DMS153 treated with DMSO at 0.1 percent for 48 hours (cell line): ENCODE measurements at regions not wholly inside any gene's neighbourhood (a gene's known extent, or its start where the extent isn't known, plus 50 kb on each side); places are given as distances from the start of the nearest gene placed in this dataset.
A peak's percentile ranks its signal among the peaks of the same experiment; 100 is the strongest.

ENCODE experiments used
- DNase-seq: peaks from one replicate; lab custom pipeline; 2025; ENCODE audit not compliant: unreplicated experiment; lab: John Stamatoyannopoulos, UW

DNA sequence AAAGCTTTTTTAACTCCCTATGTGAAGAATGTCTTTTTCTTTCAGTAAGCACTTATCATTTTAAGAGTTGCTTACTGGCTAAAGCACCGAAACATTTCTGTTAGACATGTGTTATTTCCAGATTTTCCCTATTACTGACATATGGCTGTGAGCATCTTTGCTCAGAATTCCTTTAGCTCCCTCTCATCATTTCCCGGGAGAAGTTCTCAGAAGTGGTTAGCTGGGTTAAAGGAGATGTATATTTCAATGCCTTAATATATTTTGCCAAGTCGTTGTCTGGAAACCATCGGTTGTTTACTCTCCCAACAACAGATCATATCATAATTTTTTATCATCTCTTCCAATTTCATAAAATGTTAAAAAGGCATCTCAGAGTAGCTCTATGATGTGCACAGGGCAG lies 396.5 kb downstream of the OCA2 start:
- no peak for DNase-seq

DNA sequence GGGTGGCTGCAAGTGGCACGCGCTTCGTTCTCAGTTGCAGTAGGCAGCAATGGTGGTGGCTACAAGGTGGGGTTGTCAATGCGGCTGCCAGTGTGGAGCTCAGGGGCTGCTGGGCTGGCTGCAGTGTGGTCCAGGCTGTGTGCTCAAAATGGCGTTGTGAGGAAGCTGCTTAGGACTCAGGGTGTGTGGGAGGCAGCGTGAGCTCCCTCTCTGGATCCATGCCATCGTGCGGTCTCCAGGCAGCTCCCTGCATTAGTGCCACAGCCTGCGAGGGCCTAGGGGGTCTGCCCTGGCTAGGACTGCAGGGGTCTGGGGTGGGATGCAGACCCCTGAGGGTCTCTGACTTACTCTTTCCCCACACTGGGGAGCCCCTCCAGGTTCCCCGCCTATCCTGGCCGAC lies 397.2 kb downstream of the OCA2 start:
- DNase-seq: no peak

GRCh38 chr15:27701014-27701413 lies 398.1 kb downstream of the OCA2 start:
- no peak for DNase-seq

DNA sequence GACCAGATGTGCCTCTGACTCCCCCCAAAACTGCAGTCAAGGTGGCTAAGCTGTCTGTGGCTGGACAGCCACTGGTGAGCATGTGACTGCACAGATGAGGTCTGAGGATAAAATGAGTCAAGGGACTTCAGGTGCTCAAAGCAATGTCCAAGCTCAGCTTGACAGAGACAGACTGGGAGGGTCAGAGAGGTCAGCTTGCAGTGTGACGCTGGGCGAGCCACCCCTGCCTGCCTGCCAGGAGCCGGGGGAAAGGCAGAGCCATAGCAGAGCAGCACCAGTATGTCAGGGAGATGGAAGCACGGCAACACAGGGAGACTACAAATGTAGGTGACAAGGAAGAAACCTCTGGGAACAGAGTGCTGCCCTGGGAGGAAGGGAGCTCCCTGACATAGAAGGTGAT lies 399.4 kb downstream of the OCA2 start:
- DNase-seq: no peak

DNA sequence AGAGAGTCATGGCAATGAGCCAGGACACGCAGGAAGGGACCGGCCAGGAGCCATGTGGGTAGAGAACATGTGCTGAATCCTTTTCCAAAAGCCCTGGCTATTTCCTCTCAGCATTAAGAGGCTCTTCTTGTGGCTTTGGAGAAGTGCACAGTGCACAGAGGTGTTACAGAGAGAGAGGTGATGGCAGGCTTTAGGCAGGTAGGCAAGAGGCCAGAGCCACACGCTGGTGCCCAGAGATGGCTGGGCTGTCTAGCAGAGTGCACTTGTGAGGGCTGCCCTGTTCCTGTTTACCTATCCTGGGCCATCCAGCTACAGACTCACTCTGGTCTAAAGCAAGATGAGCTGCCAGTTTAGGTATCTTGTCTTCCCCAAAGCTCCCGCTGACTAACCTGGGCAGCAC lies 402.6 kb downstream of the OCA2 start:
- no peak for DNase-seq

DNA sequence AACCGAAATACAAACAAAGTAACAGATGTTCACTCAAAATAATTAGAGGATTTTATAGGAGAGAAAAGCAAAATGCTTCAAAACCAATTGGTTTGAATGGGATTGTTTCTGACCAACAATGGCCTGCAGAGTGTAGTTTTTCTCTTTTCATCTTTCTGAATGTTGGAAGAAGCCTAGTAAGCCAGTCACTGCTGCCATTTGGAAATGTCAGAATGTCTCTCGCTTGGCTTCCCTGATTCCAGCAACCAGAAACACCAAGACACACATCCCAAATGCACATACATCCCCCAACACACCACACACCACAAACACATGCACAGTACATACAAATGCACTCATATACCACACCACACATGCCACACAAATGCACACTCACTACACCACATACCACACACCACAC lies 403.4 kb downstream of the OCA2 start:
- DNase-seq: no peak

DNA sequence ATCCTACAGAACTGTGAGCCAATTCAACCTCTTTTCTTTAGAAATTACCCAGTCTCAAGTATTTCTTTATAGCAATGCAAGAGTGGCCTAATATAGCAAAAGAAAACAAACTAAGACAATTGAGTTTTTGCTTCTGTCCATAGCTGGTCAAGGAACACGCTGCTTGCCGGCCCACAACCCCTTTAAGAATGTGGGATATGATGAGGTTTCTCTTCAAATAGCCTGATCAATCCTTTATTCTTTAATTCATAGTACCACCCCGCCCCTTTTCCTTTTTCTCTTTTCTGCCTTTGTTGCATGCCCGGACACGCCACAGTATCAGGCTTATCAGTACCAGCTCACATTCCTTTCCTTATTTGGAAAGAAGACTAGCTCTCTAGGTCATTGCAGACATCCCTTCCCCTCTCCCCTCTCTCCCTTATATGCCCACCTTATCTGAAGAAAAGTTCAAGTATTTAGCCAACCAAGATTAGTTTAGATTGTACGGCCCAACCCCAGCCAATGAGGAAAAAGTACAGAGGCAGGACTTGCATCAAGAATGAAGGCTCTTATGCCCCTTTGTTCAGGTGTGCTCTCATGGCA lies 404.5 kb downstream of the OCA2 start:
- no peak for DNase-seq

GRCh38 chr15:27693280-27693679 lies 405.8 kb downstream of the OCA2 start:
- DNase-seq: no peak

GRCh38 chr15:27692438-27692837 lies 406.7 kb downstream of the OCA2 start:
- no peak for DNase-seq

DNA sequence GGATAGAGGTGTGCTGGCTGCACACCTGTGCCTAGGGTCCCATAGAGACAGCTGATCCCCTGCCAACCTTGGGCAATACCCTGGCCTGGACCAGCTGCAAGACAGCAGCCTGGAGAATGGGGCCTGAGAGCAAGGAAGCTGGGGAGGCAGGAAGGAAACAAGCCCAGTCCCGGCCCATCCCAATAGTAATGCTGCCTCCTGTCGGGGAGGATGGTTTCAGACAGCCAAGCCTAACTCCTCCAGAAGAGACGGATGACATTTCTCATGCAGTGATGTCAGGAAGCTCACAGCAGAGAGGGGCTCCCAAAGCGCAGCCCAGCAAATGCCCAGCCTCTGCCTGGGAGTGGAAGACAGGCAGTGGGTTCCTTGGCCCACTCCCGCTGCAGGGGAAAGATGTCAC lies 408.8 kb downstream of the OCA2 start:
- DNase-seq: no peak

- no peak for DNase-seq
These were observed 412.1 kb downstream of the OCA2 start for GRCh38 chr15:27686971-27687370.

DNA sequence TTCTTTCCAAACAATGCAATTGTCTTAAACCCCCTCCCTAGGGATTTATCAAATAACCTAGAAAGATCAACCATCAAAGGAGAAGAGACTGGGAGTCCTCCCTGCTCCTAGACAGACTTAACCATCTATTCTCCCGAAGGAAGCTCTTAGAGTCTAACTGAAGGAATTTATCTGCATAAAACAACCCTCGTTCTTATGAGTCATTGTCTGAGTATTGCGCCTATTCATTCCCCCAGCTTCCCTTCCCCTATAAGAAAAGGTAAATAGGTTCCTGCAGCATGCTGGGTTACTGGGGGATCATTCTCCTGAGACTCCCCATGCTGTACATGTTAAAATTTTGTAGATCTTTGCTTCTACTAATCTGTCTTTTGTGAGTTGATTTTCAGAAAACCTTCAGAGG lies 412.7 kb downstream of the OCA2 start:
- no peak for DNase-seq

- DNase-seq: no peak
These were observed 413.5 kb downstream of the OCA2 start for GRCh38 chr15:27685644-27686043.

- DNase-seq: no peak
These were observed 416.0 kb downstream of the OCA2 start for GRCh38 chr15:27683121-27683520.

DNA sequence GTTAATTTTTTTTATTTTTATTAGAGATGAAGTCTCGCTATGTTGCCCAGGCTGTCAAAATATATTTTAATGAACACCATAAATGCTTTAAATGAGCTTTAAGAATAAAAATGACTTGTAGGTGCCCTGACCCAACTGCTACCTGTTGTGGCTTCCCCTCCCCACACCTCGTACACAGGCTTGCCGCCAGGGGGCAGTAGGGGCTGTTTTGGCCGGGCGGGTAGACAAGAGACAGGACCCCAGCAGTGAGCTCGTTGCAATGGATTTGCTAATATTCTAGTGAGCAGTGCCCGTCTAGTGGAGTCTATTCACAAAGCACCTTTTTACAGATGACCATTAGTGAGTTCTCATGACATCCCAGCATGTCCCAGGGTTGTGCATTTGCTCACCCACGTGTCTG lies 418.1 kb downstream of the OCA2 start:
- no peak for DNase-seq

DNA sequence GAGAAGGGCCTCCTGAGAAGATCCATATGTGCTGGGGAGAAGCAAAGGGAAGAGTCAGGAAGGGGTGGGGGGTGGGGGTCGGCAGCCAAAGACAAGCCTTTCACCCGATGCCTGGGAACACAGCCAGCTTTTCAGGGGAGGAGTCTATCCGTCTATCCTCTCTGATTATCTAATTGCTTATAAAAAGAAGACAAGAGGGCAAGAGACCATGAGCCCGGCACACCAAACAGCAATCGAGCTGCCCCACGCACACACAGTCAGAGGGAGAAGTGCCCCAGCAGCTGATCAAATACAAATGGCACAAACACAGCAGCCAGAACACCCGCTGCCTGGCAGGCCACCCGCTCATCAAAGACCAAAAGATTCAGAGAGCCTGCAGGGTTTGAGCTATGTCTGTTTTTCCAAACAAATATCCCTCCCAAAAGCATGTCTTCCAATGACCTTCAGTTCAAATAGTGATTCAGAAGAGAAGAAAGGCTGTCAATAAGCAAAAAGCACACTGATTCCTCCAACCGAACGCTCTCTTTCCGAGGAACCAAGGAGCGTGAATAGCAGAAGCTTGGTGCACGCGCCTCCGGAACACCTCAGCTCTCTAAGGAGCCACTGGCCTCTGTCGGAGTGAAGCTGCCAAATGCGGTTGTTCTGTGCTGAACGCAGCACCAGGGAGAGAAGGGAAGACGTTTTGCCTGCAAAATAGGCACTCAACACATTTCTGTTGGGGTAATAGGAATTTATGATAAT lies 419.2 kb downstream of the OCA2 start:
- peak; percentile 65 for DNase-seq

GRCh38 chr15:27679203-27679602 lies 419.9 kb downstream of the OCA2 start:
- DNase-seq: no peak

GRCh38 chr15:27677951-27678350 lies 421.2 kb downstream of the OCA2 start:
- DNase-seq: no peak

DNA sequence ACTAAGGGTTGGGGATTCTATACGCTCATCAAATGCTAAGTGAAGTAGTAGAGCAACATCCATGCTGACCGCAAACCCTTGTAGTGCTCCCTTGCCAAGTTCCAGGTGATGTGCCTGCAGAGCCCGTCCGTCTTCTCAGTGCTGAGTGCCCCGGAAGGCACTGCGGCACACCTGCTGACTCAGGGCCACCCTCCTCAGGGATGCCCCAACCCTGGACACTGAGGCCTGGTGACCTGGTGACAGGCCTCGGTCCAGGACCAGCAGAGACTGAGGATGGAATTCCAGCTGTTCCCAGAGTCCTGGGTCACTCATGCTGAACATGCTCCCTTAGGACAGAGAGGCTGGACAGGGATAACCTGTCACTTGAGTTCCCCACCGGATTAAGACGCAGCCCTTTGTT lies 422.5 kb downstream of the OCA2 start:
- no peak for DNase-seq

DNA sequence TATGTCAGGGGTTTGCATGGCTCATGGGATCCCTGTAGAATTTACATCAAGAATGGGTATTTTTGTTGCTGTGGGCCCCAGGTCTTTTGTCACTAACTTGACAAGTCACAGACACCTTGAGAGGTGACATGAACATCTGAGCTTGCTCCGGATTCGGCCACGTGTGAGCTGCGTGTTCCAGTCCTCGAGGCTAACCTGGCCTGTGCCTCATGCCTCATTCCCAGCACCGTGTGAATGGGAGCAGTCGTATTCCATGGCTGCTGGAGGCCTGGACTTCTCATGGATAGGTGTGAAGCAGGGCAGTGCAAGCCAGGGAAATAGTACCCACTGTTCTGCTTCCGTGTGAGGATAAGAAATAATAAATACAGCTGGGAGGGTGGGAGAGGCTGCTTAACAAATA lies 423.5 kb downstream of the OCA2 start:
- DNase-seq: no peak

DNA sequence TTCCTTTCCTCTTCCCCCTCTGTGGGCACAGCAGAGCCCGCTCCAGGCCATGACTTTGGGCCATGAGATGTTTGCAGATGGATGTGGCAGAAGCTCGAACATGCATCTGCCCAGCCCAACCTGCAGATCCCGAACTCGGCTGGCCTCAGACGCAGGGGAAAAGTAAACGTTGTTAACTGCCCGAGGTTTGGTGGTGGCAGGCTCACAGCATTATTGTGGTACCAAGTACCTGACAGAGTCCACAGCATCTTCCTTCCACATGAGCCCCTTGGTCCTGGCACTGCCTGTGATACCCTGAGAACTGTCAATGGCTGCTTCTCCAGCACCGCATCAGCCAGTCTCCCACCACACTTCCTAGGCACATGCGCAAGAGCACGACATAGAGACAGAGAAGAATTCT lies 424.3 kb downstream of the OCA2 start:
- no peak for DNase-seq

GRCh38 chr15:27673766-27674445 lies 425.2 kb downstream of the OCA2 start:
- DNase-seq: no peak

DNA sequence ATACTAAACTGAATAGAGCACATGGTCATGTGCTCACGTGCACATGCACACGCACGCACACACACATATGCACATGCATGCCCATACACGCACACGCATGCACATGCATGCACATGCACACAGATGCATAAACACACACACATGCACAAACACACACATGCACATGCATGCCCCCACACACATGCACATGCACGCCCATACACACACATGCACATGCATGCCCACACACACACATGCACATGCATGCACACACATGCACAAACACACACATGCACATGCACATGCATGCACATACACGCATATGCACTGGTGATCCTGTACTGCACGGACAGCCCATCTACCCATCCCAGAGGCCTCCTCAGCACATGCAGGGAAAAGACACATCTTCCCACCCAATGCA lies 426.6 kb downstream of the OCA2 start:
- DNase-seq: no peak
